Gastrocnemius medialis (tissue), 4 donors: ENCODE measurements at regions not wholly inside any gene's neighbourhood (a gene's known extent, or its start where the extent isn't known, plus 50 kb on each side); places are given as distances from the start of the nearest gene placed in this dataset.

Experiments used
- ATAC-seq, 2 donors: fragments of 150-250 bp; one replicate each; pipeline ENCODE4 v1.9.1; 2016
- DNase-seq, 2 donors: peaks; one replicate each; pipeline ENCODE4 v3.0.0-alpha.2; 2019
- H3K27ac ChIP-seq, 4 donors: fragments of 200-600 bp; sonication (generic); 1 replicate in 1 of 4; 2 replicates in 3 of 4; pipeline ENCODE4 v1.5.1; 2016 to 2018; ENCODE audit warnings: mild to moderate bottlenecking in 2 of 4, moderate library complexity in 1 of 4
- H3K27me3 ChIP-seq, 3 donors: fragments of 200-600 bp; sonication (generic) in 2 of 3; 1 replicate in 1 of 3; 2 replicates in 2 of 3; pipeline versions ENCODE4 v1.5.1 to v1.6.0; 2016 to 2019; ENCODE audit warnings: mild to moderate bottlenecking in 1 of 3, moderate library complexity in 1 of 3
- H3K36me3 ChIP-seq, 2 donors: fragments of 200-600 bp; sonication (generic) in 1 of 2; one replicate each; pipeline ENCODE4 v1.5.1; 2017 to 2018
- H3K4me1 ChIP-seq, 2 donors: fragments of 200-600 bp; sonication (generic) in 1 of 2; one replicate each; pipeline ENCODE4 v1.5.1; 2016 to 2017; ENCODE audit warnings: mild to moderate bottlenecking in 2 of 2
- H3K4me3 ChIP-seq, 4 donors: fragments of 200-600 bp; sonication (generic) in 3 of 4; 1 replicate in 1 of 4; 2 replicates in 3 of 4; pipeline ENCODE4 v1.5.1; 2016 to 2019; ENCODE audit warnings: mild to moderate bottlenecking in 2 of 4
- H3K9me3 ChIP-seq, 3 donors: fragments of 200-600 bp; sonication (generic) in 2 of 3; 1 replicate in 1 of 3; 2 replicates in 2 of 3; pipeline ENCODE4 v1.5.1; 2016 to 2019
- CTCF ChIP-seq, 5 experiments: fragments of 450-650 bp in 3 of 5; fragments of 200-600 bp in 2 of 5; sonication (generic) in 2 of 5; IDR thresholded peaks in 4 of 5; conservative IDR thresholded peaks in 1 of 5; 1 replicate in 4 of 5; 2 replicates in 1 of 5; pipeline ENCODE4 v1.5.1; 2016 to 2019; ENCODE audit warnings: antibody characterized with exemption in 5 of 5, mild to moderate bottlenecking in 3 of 5, moderate library complexity in 3 of 5
- POLR2A ChIP-seq, 2 donors: fragments of 450-650 bp; IDR thresholded peaks; one replicate each; pipeline ENCODE4 v1.6.1; 2017; ENCODE audit warnings: antibody characterized with exemption in 2 of 2, mild to moderate bottlenecking in 2 of 2, moderate library complexity in 2 of 2
- in situ Hi-C, 4 donors: fragments of 200-750 bp; cut with MboI; loops; one replicate each; pipeline versions ENCODE4 v1.15.0 to v1.8.0; 2017; ENCODE audit warnings: low sequenced_read_pairs in 4 of 4
- intact Hi-C: fragments of 100-400 bp; cut with DNase I; formaldehyde crosslinking; loops from one replicate; pipeline ENCODE4 v1.15.1; 2023; ENCODE audit warnings: low total_unique reads

- TF ChIP-seq CTCF (IDR thresholded peaks at IDR 0.05 in 4 of 5, conservative IDR thresholded peaks at IDR 0.05 in 1 of 5) (no peak), POLR2A (IDR thresholded peaks at IDR 0.05) (no peak)
- Histone ChIP-seq H3K9me3 (no peaks in the 10 kb centered on the region), H3K4me3 (no peak overlapping the region), H3K27ac (no peak overlapping the region), H3K36me3 (no peaks in the 10 kb centered on the region), H3K4me1 (peaks cover 0 to 3% of the 10 kb centered on the region in 2 donors), H3K27me3 (no peaks in the 10 kb centered on the region)
- intact Hi-C loops: no loop called here
- ATAC-seq (no peak), DNase-seq (no peak)
- in situ Hi-C loops: no loop called here
Measured at GRCh38 chr2:172326211-172326509, 101.2 kb upstream of the ITGA6 start.

GRCh38 chr2:172328103-172328841, 99.1 kb upstream of the ITGA6 start:
- Histone ChIP-seq H3K4me3 (no peak overlapping the region), H3K36me3 (no peaks in the 10 kb centered on the region), H3K9me3 (no peaks in the 10 kb centered on the region), H3K27ac (no peak overlapping the region), H3K4me1 (peaks cover under 1 to 3% of the 10 kb centered on the region in 2 donors), H3K27me3 (no peaks in the 10 kb centered on the region)
- no peak for DNase-seq
- no peak for TF ChIP-seq CTCF (IDR thresholded peaks at IDR 0.05 in 4 of 5, conservative IDR thresholded peaks at IDR 0.05 in 1 of 5)
- TF ChIP-seq POLR2A (IDR thresholded peaks at IDR 0.05): no peak
- intact Hi-C loops (no loop called here), in situ Hi-C loops (no loop called here)
- ATAC-seq: no peak

- H3K36me3 ChIP-seq: no peaks in the 10 kb centered on the region
- DNase-seq (no peak), ATAC-seq (no peak)
- H3K4me1 ChIP-seq: peaks cover 3 to 5% of the 10 kb centered on the region in 2 donors
- TF ChIP-seq POLR2A (IDR thresholded peaks at IDR 0.05) (no peak), CTCF (IDR thresholded peaks at IDR 0.05 in 4 of 5, conservative IDR thresholded peaks at IDR 0.05 in 1 of 5) (no peak)
- H3K9me3 ChIP-seq: no peaks in the 10 kb centered on the region
- in situ Hi-C loops (no loop called here), intact Hi-C loops (no loop called here)
- no peaks in the 10 kb centered on the region for H3K27me3 ChIP-seq
- no peak overlapping the region for H3K4me3 ChIP-seq
- H3K27ac ChIP-seq: peak overlapping the region in 3 of 4 donors; percentile 32 to 67 (median 49)
Measured at GRCh38 chr2:172329416-172329773, 98.0 kb upstream of the ITGA6 start.

DNA sequence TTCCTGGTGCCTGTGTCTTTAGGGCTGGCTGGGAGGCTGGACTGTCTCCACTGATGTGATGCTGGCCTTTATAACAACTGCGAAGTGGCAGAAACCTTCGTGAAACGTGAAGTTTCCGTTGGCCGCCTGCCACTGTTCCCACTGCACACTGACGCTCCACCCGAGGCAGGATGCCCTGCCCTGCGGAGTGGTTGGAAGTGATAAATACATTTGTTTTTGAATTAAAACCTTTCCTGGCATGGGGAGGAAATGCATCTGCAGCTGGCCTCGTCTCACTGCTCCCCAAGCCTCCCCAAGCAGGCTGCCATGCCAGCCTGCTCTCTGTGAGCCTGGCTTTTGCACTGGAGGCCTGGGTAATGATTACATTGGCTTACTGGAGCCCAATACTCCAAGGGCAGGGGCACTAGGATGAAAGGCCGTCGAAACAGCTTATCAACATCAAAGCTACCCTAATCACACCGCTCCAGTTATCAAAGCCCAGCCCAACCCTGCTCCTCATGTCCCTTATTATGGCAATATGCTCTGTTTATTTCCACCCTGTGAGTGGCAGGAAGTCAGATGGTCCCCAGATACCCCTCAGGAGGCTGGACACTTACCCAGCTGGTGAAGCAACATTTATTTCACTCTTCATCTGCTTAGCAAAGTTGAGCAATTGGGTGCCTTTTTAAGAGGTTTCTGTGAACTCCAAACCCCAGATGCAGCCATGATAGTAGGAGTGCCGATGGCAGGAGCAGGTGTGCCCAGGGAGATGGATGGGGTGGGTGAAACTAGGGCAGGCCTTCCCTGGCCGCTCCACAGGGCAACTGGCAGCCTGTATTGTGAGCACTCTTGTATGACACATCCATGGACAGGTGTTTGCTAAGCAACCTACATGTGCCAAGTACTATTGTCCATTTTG, 97.4 kb upstream of the ITGA6 start:
- Histone ChIP-seq H3K27ac (peak overlapping the region in 3 of 4 donors; percentile 44 to 67 (median 49)), H3K36me3 (no peaks in the 10 kb centered on the region), H3K4me3 (no peak overlapping the region), H3K27me3 (no peaks in the 10 kb centered on the region), H3K9me3 (no peaks in the 10 kb centered on the region), H3K4me1 (peaks cover 3 to 5% of the 10 kb centered on the region in 2 donors)
- in situ Hi-C loops (no loop called here), intact Hi-C loops (no loop called here)
- no peak for TF ChIP-seq CTCF (IDR thresholded peaks at IDR 0.05 in 4 of 5, conservative IDR thresholded peaks at IDR 0.05 in 1 of 5)
- no peak for TF ChIP-seq POLR2A (IDR thresholded peaks at IDR 0.05)
- ATAC-seq (peak; percentile 51 to 57), DNase-seq (peak; percentile 17 to 30)
